22Rv1 (cell line): ENCODE measurements at regions not wholly inside any gene's neighbourhood (a gene's known extent, or its start where the extent isn't known, plus 50 kb on each side); places are given as distances from the start of the nearest gene placed in this dataset.

ENCODE experiments used
- ZFX ChIP-seq: fragments of 450-650 bp; IDR thresholded peaks from 2 replicates; pipeline ENCODE4 v1.6.1; 2017; ENCODE audit warnings: antibody characterized with exemption, borderline replicate concordance
- TF ChIP-seq, protein P1 (sequence below): fragments of 450-650 bp; IDR thresholded peaks from 2 replicates; pipeline ENCODE4 v1.5.1; 2017; ENCODE audit warnings: mild to moderate bottlenecking

DNA sequence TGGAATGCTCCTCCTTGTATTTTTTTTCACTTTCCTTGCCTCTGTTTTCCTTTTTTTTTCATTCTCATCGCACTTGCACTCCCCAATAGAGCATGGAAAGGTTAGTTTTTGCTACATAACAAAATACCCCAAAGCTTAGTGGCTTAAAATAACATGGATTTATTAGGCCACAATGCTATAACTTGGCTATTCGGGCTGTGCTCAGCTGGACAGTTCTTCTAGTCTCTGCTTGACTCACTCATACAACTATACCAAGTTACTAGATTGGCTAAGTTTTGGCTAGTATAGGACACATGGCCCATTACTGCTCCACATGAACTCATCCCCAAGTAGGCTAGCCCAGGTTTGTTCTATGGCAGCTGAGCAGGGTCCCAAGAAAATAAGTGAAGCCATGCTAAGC, 94.5 kb upstream of the ANKEF1 start:
- TF ChIP-seq, protein P1, sequence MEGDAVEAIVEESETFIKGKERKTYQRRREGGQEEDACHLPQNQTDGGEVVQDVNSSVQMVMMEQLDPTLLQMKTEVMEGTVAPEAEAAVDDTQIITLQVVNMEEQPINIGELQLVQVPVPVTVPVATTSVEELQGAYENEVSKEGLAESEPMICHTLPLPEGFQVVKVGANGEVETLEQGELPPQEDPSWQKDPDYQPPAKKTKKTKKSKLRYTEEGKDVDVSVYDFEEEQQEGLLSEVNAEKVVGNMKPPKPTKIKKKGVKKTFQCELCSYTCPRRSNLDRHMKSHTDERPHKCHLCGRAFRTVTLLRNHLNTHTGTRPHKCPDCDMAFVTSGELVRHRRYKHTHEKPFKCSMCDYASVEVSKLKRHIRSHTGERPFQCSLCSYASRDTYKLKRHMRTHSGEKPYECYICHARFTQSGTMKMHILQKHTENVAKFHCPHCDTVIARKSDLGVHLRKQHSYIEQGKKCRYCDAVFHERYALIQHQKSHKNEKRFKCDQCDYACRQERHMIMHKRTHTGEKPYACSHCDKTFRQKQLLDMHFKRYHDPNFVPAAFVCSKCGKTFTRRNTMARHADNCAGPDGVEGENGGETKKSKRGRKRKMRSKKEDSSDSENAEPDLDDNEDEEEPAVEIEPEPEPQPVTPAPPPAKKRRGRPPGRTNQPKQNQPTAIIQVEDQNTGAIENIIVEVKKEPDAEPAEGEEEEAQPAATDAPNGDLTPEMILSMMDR: no peak
- TF ChIP-seq ZFX: no peak
